ENCODE measurements at regions not wholly inside any gene's neighbourhood (a gene's known extent, or its start where the extent isn't known, plus 50 kb on each side); places are given as distances from the start of the nearest gene placed in this dataset.

DNA sequence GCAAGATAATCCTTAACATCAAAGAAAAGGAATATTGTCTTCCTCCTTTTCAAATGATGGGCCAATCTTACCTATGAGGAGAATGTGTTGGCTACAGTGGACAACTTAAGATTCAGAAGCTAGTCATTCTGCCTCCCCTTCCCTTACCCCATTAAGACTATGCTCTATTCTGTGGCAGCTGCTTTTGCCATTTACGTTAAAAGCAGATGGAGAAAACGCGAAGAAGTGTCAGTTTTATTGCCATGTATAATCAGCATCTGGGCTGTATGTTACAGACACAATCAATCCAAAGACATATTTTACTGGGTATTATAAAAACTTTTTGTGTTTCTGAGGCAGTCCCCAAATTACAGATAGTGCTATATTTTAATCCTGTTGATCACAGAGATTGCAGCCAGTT is 196.1 kb upstream of the PACRGL start:
- TF ChIP-seq POLR2A (conservative IDR thresholded peaks at IDR 0.05) (no peak), SIN3A (IDR thresholded peaks at IDR 0.05; ENCODE audit: borderline replicate concordance in 2 of 2, control insufficient read depth in 1 of 2, low read depth in 2 of 2, low read length in 2 of 2) (no peak), ZBTB7A (IDR thresholded peaks at IDR 0.05; ENCODE audit: borderline replicate concordance, control insufficient read depth, low read depth, low read length) (no peak), MTF1 (CRISPR knock-in tag; IDR thresholded peaks at IDR 0.05; ENCODE audit: borderline replicate concordance) (no peak), BCL6 (CRISPR knock-in tag; IDR thresholded peaks at IDR 0.05) (no peak), ZNF586 (CRISPR knock-in tag; conservative IDR thresholded peaks at IDR 0.05) (no peak), CBX8 (IDR thresholded peaks at IDR 0.05; ENCODE audit: borderline replicate concordance, extremely low read depth, low read depth, low read length, poor library complexity, severe bottlenecking) (no peak)
- TF ChIP-seq, protein P1, sequence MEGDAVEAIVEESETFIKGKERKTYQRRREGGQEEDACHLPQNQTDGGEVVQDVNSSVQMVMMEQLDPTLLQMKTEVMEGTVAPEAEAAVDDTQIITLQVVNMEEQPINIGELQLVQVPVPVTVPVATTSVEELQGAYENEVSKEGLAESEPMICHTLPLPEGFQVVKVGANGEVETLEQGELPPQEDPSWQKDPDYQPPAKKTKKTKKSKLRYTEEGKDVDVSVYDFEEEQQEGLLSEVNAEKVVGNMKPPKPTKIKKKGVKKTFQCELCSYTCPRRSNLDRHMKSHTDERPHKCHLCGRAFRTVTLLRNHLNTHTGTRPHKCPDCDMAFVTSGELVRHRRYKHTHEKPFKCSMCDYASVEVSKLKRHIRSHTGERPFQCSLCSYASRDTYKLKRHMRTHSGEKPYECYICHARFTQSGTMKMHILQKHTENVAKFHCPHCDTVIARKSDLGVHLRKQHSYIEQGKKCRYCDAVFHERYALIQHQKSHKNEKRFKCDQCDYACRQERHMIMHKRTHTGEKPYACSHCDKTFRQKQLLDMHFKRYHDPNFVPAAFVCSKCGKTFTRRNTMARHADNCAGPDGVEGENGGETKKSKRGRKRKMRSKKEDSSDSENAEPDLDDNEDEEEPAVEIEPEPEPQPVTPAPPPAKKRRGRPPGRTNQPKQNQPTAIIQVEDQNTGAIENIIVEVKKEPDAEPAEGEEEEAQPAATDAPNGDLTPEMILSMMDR (IDR thresholded peaks at IDR 0.05 in 2 of 3, conservative IDR thresholded peaks at IDR 0.05 in 1 of 3; ENCODE audit: insufficient read depth in 2 of 3, low read depth in 1 of 3, low read length in 3 of 3): no peak
